NCI-H1694 treated with DMSO at 0.1 percent for 48 hours (cell line): ENCODE measurements at regions not wholly inside any gene's neighbourhood (a gene's known extent, or its start where the extent isn't known, plus 50 kb on each side); places are given as distances from the start of the nearest gene placed in this dataset.
"Not testable (repeated sequence)": the region's sequence is repeated elsewhere in the genome, so short reads cannot be mapped to it uniquely, and the experiment has no call there.

Experiments
- DNase-seq: peaks from one replicate; lab custom pipeline; 2025; lab: John Stamatoyannopoulos, UW

- no peak for DNase-seq
Measured at GRCh38 chr3:191963182-191963581, 502.2 kb downstream of the PYDC2 start.

GRCh38 chr3:191966556-191966955 lies 505.6 kb downstream of the PYDC2 start:
- no peak for DNase-seq

DNA sequence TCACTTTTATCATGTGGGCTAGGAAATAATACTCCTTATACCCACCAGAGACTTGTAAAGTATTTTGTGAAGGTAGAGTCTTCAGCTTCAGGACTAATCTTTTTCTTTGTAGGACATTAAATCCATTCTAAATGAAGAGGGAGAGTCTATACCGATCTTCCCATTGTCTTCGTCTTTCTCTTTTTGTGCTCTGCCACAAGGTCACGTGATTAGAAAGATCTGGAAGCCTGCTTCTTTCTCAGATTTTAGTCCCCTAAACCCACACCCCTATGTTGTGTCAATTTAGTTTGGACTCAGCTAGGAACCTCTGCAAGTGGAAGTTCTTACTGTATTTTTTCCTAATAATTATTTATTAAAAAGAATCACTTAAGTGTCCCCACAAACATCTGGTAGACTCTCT lies 507.3 kb downstream of the PYDC2 start:
- no peak for DNase-seq

DNA sequence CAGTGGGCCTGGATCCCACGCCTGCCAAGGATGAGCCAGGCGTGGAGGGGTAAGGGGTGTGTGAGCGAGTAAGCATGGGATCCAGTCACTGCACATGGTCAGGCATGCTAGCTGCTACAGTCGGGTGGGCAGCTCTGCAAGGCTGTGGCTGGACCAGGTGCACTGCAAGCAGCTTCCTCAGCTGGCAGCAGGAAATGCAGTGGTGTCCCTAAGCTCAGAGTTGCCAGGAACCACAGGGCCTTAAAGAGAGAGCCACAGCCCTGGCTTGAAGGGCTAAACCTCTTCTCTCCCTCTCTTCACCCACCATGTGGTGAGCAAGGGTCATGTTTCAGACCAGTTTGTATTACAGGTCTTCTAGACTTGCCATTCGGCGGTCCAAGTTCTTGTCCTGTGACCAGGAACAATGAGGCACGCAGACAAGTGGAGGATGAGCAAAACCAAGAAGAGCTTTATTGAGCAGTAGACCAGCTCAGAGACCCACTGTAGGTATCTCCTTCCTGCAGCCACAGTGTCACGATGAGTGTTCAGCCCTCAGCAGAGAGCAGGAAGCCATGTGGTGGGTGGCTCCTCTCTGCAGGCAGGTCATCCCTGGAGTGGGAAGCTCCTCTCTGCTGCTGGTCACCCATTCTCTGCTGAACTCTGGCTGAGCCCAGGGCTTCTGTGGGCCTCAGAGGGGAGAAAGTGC lies 511.9 kb downstream of the PYDC2 start:
- DNase-seq, result no peak

- DNase-seq, result no peak
Measured at GRCh38 chr3:191973820-191974219, 512.9 kb downstream of the PYDC2 start.

DNA sequence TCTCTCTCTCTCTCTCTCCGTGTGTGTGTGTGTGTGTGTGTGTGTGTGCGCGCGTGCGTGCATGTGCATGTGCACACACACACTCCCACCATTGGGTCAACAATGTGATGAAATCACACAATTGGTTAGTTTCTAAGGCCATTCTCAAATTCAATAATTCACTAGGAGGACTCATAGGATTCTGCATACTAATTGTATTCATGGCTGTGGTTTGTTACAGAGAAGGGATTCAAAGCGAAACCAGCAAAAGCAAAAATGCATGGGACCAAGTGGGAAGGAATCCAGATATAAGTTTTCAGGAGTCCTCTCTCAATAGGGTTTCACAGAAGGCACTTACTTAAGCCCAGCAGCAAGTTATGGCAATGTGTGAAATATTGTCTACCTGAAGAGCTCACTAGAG lies 515.0 kb downstream of the PYDC2 start:
- DNase-seq, result no peak

- no peak for DNase-seq
Measured at GRCh38 chr3:191980443-191980842, 519.5 kb downstream of the PYDC2 start.

DNA sequence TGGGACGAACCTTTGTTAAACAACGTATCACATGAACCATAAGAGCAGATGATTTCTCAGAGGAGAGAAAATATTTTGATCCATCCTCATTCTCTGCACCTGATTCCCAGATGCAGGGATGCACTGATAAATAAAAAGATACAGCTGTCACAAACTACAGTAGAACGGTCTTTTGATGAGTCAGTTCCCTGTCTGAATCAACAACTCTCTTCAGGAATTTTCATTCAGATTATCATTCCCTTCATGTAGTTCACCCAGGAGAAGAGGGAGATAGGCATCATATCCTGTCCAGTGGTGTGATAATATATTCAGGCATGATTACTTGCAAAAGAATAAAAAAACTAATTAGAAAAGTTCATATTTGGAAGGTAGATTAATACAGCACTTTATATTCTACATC lies 521.5 kb downstream of the PYDC2 start:
- no peak for DNase-seq

DNA sequence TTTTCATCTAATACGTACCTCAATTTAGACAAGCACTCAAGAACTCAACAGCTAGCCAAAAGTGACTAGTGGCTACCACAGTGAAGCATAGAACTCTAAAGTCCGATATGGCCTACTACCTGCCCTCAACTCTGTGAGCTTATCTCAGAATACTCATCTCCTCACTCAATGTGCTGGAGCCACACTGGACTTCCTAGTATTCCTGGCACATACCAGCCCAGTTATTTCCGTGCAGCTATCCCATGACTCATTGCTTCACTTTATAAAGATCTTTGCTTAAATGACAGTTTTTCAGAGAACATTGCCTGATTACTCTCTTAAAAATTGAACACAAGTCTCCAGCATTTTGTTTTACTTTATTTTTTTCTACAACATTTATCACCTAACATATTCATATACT lies 524.7 kb downstream of the PYDC2 start:
- no peak for DNase-seq

GRCh38 chr3:191987831-191988350 lies 526.9 kb downstream of the PYDC2 start:
- DNase-seq, result no peak

- not testable (repeated sequence) for DNase-seq
Measured at GRCh38 chr3:191993952-191994351, 533.0 kb downstream of the PYDC2 start.

GRCh38 chr3:191997093-191997492 lies 536.1 kb downstream of the PYDC2 start:
- DNase-seq, result no peak

- DNase-seq, result no peak
Measured at GRCh38 chr3:191997579-191998268, 536.8 kb downstream of the PYDC2 start.

DNA sequence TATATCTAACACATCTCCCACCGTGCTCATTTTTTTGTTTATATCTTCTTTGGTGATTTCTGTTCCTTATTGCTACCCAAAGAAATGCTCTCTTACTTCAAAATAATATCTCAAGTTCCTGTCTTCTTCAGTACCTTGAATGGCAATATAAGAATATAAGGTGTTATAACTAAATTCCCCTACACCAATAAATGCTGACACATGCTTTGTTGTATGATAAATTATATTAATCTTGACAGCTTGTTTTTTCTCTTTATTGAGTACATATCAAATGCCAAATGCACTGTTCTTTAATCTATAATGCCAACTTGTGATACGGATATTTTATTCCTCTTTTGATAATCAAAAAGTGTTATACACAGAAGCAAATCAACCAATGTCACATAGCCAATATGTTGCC lies 540.3 kb downstream of the PYDC2 start:
- DNase-seq, result no peak

- no peak for DNase-seq
Measured at GRCh38 chr3:192005989-192006388, 545.0 kb downstream of the PYDC2 start.

DNA sequence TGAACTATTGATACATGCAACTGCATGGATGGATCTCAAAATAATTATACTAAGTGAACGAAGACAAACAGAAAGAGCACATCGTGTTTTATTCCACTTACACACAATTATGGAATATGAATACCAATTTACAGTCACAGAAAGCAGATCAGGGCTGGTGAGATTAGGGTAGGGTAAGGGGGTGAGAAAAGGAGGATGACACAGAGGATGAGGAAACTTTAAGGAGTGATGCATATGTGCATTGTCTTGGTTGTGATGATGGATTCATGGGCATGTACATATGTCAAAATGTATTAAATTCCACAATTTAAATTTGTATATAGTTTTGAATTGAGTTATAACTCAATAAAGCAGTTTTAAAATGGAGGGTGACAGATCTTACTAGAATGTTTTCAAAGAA lies 548.9 kb downstream of the PYDC2 start:
- DNase-seq, result no peak

- no peak for DNase-seq
Measured at GRCh38 chr3:192010490-192010889, 549.5 kb downstream of the PYDC2 start.

GRCh38 chr3:192011137-192011536 lies 550.2 kb downstream of the PYDC2 start:
- no peak for DNase-seq

DNA sequence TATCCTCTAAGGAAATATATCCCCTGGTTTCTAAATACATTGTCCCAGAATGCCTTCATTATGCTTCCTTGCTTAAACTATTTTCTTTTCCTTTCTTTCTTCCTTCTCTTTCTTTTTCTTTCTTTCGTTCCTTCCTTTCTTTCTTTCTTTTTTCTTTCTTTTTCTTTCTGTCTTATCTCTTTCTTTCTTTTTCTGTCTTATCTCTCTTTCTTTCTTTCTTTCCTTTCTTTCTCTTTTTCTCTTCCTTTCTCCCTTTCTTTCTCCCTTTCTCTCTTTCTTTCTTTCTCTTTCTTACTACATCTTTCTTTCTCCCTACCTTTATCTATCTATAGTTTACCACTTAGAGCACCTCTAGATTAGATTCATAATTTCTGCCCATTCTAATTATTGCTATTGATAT lies 552.1 kb downstream of the PYDC2 start:
- no peak for DNase-seq

- DNase-seq, result no peak
Measured at GRCh38 chr3:192022412-192022811, 561.4 kb downstream of the PYDC2 start.

DNA sequence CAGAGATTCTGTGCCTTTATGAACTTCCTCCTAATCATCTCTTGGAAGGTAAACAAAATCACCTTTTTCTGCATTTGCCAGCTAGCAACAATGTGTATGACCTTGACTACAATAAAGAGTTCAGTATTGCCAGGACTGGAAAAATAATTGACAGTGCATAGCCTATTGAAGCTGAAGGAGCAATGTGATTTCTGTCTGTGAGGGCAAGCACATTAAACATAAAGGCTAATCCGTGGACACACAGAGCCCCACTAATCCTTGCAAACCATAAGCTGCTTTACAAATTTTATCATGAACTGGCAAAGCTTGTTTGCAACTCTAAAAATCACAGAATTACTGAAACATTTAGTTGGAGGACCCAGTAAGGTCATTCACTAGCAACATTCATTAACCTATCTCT lies 563.8 kb downstream of the PYDC2 start:
- DNase-seq, result no peak

DNA sequence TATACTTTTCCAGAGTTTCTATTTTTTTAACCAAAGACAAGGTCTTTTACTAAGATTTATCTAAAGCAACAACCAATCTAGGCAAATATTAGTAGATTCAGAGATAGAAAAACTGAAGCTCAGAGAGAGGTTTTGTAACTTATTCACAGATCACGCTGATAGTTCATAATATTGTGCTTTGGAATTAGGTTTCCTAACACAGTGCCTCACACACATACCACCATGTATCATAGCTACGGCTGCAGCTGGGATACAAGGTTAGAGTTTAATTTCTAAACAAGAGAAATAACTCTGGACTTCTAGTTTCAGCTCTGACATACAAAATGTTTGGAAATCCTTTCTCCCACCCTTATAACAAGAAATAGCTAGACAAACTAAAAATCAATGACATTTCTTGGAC lies 565.7 kb downstream of the PYDC2 start:
- DNase-seq, result no peak

- DNase-seq, result no peak
Measured at GRCh38 chr3:192031941-192032340, 571.0 kb downstream of the PYDC2 start.

DNA sequence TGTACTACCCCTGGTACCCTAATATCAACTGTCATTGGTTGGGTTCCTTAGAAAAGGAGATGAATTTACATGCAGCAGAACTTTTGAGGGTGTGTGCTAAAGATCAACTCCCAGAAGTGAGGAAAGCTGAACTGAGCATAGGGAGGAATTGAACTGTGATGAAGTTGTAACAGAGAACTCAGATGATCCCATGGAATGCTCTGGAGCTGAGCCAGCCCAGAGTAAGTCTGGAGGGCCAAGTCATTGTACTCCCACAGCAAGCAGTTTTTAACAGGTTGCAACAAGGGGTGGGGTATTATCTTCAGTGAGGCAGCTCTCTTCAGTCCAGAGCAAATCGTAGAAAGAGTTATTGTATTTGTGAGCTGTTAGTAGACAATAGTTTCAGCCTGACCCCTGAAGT lies 572.3 kb downstream of the PYDC2 start:
- DNase-seq, result no peak
